PFSK-1 (cell line): ENCODE measurements at regions not wholly inside any gene's neighbourhood (a gene's known extent, or its start where the extent isn't known, plus 50 kb on each side); places are given as distances from the start of the nearest gene placed in this dataset.

ENCODE experiments used
- FOXP2 ChIP-seq: optimal IDR thresholded peaks from 2 replicates; pipeline ENCODE3; 2011; ENCODE audit warnings: borderline replicate concordance, control low read depth, inconsistent platforms; ENCODE audit not compliant: insufficient read depth; ENCODE audit errors: extremely low read length, extremely low read depth
- POLR2AphosphoS5 ChIP-seq: IDR thresholded peaks from 2 replicates; pipeline ENCODE4 v1.6.1; 2012; ENCODE audit warnings: low read depth, mild to moderate bottlenecking, control low read depth, low read length, moderate library complexity
- SIN3A ChIP-seq: IDR thresholded peaks from 2 replicates; pipeline ENCODE4 v1.6.1; 2012; ENCODE audit warnings: mild to moderate bottlenecking, low read length, moderate library complexity, borderline replicate concordance; ENCODE audit not compliant: insufficient read depth
- TAF1 ChIP-seq: IDR thresholded peaks from 2 replicates; pipeline ENCODE4 v1.6.1; 2012; ENCODE audit warnings: low read length, control low read depth, borderline replicate concordance; ENCODE audit not compliant: insufficient read depth
- TF ChIP-seq, protein P1 (sequence below), 2 experiments: IDR thresholded peaks; 2 replicates each; pipeline versions ENCODE4 v1.6.1 to v1.8.0; 2011 to 2012; ENCODE audit warnings: low read depth in 2 of 2, low read length in 2 of 2, control low read depth in 1 of 2, inconsistent platforms in 1 of 2, mild to moderate bottlenecking in 1 of 2, moderate library complexity in 1 of 2; ENCODE audit not compliant: insufficient read depth in 1 of 2

DNA sequence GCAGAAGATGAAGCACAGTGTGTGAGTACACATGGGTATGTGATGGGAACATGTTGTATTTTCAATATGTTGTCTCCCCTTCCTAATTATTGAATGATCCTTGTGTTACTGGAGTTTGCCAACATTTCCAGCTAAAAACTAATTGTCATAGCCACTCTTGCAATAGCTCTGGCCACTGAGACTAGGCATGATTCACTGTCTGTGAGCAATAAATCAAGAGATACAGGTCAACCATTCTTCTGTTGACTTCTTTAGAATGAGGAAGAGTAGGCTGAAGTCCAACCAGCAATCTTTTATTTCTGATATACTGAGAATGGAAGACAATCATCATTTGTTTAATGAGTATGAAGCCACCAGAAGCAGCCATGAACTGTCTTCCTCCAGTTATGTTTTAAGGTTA, 413.9 kb downstream of the SLITRK5 start:
- TF ChIP-seq, protein P1, sequence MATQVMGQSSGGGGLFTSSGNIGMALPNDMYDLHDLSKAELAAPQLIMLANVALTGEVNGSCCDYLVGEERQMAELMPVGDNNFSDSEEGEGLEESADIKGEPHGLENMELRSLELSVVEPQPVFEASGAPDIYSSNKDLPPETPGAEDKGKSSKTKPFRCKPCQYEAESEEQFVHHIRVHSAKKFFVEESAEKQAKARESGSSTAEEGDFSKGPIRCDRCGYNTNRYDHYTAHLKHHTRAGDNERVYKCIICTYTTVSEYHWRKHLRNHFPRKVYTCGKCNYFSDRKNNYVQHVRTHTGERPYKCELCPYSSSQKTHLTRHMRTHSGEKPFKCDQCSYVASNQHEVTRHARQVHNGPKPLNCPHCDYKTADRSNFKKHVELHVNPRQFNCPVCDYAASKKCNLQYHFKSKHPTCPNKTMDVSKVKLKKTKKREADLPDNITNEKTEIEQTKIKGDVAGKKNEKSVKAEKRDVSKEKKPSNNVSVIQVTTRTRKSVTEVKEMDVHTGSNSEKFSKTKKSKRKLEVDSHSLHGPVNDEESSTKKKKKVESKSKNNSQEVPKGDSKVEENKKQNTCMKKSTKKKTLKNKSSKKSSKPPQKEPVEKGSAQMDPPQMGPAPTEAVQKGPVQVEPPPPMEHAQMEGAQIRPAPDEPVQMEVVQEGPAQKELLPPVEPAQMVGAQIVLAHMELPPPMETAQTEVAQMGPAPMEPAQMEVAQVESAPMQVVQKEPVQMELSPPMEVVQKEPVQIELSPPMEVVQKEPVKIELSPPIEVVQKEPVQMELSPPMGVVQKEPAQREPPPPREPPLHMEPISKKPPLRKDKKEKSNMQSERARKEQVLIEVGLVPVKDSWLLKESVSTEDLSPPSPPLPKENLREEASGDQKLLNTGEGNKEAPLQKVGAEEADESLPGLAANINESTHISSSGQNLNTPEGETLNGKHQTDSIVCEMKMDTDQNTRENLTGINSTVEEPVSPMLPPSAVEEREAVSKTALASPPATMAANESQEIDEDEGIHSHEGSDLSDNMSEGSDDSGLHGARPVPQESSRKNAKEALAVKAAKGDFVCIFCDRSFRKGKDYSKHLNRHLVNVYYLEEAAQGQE (IDR thresholded peaks at IDR 0.05; ENCODE audit: insufficient read depth in 1 of 2, low read depth in 2 of 2, low read length in 2 of 2) = no peak
- TF ChIP-seq SIN3A = no peak
- TF ChIP-seq POLR2AphosphoS5 = no peak
- no peak for TF ChIP-seq TAF1
- TF ChIP-seq FOXP2 = no peak

DNA sequence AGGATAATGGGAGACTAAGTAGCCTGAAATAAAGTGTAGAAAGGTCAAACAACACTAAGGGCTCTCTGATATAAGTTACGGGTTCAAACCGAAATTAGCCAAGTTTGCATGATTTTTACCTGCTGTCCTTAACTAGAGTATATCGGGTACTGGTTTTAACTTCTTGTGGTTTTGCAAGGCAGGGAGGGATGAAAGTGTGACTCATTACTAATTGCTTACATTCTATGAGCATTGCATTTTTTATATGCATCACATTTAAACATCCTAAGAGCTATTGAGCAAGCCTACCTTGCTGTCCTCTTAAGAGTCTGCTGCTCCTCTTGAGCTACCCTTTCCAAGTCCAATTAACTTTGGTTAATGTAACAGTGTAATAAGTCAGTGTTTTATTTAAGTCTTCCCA, 415.4 kb downstream of the SLITRK5 start:
- TF ChIP-seq TAF1 = no peak
- no peak for TF ChIP-seq FOXP2
- TF ChIP-seq POLR2AphosphoS5 = no peak
- TF ChIP-seq, protein P1 (IDR thresholded peaks at IDR 0.05; ENCODE audit: insufficient read depth in 1 of 2, low read depth in 2 of 2, low read length in 2 of 2) = no peak
- no peak for TF ChIP-seq SIN3A

DNA sequence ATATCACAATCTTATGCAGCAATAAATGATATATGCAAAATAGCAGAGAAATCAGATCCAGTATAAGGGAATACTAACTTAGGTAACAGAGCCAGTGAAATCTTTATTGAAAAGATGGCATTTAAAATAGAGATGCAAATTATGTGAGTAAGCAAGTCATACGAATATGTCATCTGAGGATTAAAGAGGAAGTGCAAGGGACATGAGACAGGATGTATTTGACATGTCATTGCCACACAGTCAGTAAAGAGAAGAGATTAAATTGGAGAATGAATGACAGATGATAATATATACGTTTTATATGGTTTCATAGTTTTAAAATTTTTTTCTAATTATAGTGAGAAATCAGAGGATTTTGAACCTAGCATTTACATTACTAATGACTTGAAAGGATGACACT, 426.4 kb downstream of the SLITRK5 start:
- no peak for TF ChIP-seq FOXP2
- TF ChIP-seq SIN3A = no peak
- TF ChIP-seq, protein P1 (IDR thresholded peaks at IDR 0.05; ENCODE audit: insufficient read depth in 1 of 2, low read depth in 2 of 2, low read length in 2 of 2) = no peak
- no peak for TF ChIP-seq POLR2AphosphoS5
- no peak for TF ChIP-seq TAF1

DNA sequence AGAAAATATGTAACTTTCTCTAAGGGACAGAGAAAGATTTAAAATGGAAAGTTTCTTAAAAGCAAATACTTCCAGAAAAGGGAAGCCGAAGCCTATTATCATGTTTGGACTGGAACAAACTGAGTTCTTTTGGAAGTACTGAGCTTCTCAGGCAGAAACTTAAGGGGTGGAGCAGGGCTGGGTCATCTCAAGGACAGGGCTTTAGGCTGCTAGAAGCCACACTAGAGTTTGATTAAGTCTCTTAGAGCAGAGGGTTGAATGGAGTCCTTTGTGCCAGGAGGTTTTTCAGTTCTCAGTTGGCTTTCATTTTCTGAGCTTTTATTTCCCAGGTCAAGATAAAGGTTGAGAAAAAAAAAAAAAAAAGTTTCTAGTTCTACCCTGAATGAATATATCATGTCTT, 432.7 kb downstream of the SLITRK5 start:
- no peak for TF ChIP-seq SIN3A
- no peak for TF ChIP-seq TAF1
- TF ChIP-seq, protein P1 (IDR thresholded peaks at IDR 0.05; ENCODE audit: insufficient read depth in 1 of 2, low read depth in 2 of 2, low read length in 2 of 2) = no peak
- no peak for TF ChIP-seq FOXP2
- no peak for TF ChIP-seq POLR2AphosphoS5

DNA sequence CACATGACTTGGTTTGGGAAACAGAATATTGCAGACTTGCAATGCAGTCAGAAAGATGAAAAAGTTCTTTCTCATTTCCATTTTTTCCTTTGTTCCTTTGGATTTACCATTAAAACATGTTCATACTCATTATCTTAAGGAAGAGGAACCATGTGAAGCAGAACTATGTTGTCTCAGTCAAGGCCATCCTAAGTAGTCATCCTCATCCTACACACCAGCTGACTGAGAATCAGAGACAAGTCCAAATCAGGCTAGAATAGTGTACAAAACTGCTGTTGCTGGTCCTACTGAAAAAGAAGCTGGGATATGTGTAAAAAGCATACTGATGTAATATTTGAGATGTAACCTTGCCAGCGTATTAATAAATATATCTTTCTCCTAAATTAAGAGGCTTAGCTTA, 433.4 kb downstream of the SLITRK5 start:
- no peak for TF ChIP-seq TAF1
- no peak for TF ChIP-seq FOXP2
- no peak for TF ChIP-seq SIN3A
